ENCODE measurements at regions not wholly inside any gene's neighbourhood (a gene's known extent, or its start where the extent isn't known, plus 50 kb on each side); places are given as distances from the start of the nearest gene placed in this dataset.

- DNase-seq (ENCODE audit: extremely low spot score) = no peak
- H3K4me1 ChIP-seq (ENCODE audit: insufficient read depth) = no peaks in the 10 kb centered on the region
Measured at GRCh38 chr6:14936861-14937260, 309.0 kb upstream of the JARID2 start.

GRCh38 chr6:14943116-14943515 is 302.8 kb upstream of the JARID2 start:
- Histone ChIP-seq H3K36me3 (ENCODE audit: insufficient read depth) (no peaks in the 10 kb centered on the region), H3K27ac (ENCODE audit: low read depth) (no peak overlapping the region), H3K4me1 (ENCODE audit: insufficient read depth) (no peaks in the 10 kb centered on the region), H3K4me3 (ENCODE audit: low read depth, low read length) (no peak overlapping the region)
- WGBS = 93% methylated on average over 3 of the region's 3 CpGs
- no peak for DNase-seq (ENCODE audit: extremely low spot score)

More at GRCh38 chr6:14936861-14937260, 309.0 kb upstream of the JARID2 start:
- WGBS = 90% methylated on average over 2 of the region's 2 CpGs
- no peak overlapping the region for H3K4me3 ChIP-seq (ENCODE audit: low read depth, low read length)
- H3K27ac ChIP-seq (ENCODE audit: low read depth) = no peak overlapping the region
- H3K36me3 ChIP-seq (ENCODE audit: insufficient read depth) = no peaks in the 10 kb centered on the region

DNA sequence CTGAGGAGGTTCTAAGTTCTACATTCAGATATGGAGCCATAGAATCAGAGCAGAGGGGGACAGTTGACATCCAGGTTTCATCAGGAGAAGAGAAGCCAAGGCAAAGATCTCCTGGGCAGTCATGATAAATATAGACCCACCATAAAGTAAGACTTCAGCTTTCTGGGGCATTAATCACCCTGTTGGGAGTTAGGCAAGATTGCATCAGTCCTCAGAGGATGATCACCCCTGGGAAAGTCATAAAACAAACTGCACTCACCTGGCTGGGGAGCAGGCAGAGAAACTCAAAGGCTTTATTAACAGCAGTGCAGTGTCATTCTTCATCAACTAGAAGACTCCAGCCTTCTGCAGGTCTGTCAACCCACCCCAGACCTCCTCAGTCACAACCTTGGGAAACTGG is 301.3 kb upstream of the JARID2 start:
- H3K27ac ChIP-seq (ENCODE audit: low read depth) = no peak overlapping the region
- no peak for DNase-seq (ENCODE audit: extremely low spot score)
- H3K4me3 ChIP-seq (ENCODE audit: low read depth, low read length) = no peak overlapping the region

DNA sequence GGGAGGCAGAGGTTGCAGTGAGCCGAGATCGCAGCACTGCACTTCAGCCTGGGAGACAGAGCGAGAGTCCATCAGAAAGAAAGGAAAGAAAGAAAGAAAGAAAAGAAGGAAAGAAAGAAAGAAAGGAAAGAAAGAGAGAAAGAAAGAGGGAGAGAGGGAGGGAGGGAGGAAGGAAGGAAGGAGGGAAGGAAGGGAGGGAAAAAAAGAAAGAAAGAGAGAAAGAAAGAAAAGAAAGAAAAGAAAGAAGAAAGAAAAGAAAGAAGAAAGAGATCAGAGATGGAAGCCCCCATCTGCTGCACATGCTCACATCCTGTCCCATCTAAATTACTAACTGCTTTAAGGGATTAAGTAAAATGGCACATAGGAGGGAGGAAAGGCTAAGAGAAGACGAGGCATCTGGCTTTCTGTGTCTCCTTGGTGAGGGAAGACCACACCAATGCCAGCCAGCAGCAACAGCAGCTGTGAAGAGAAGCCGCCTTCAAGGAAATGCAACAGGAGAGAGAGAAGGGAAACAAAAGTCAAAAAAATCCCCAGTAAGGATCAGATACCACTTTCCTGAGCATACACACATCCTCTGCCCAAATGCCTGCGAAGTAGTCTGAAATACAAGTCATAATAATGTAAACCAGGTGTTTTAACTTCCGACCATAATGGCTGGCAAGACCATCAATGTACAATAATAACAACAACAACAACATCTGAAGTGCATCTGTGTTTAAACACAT is 300.2 kb upstream of the JARID2 start:
- no peaks in the 10 kb centered on the region for H3K36me3 ChIP-seq (ENCODE audit: insufficient read depth)
- no peak overlapping the region for H3K27ac ChIP-seq (ENCODE audit: low read depth)
- H3K4me1 ChIP-seq (ENCODE audit: insufficient read depth) = no peaks in the 10 kb centered on the region
- DNase-seq (ENCODE audit: extremely low spot score) = no peak
- 80% methylated on average over 7 of the region's 7 CpGs for WGBS
- no peak overlapping the region for H3K4me3 ChIP-seq (ENCODE audit: low read depth, low read length)

More for the DNA sequence above, 301.3 kb upstream of the JARID2 start:
- H3K4me1 ChIP-seq (ENCODE audit: insufficient read depth) = no peaks in the 10 kb centered on the region
- no peaks in the 10 kb centered on the region for H3K36me3 ChIP-seq (ENCODE audit: insufficient read depth)

GRCh38 chr6:14946753-14947152 is 299.1 kb upstream of the JARID2 start:
- 92% methylated on average over 4 of the region's 4 CpGs for WGBS

GRCh38 chr6:14948586-14949245 is 297.2 kb upstream of the JARID2 start:
- H3K36me3 ChIP-seq (ENCODE audit: insufficient read depth) = no peaks in the 10 kb centered on the region
- H3K4me3 ChIP-seq (ENCODE audit: low read depth, low read length) = no peak overlapping the region
- no peak for DNase-seq (ENCODE audit: extremely low spot score)
- no peaks in the 10 kb centered on the region for H3K4me1 ChIP-seq (ENCODE audit: insufficient read depth)
- H3K27ac ChIP-seq (ENCODE audit: low read depth) = no peak overlapping the region
- WGBS = 85% methylated on average over 7 of the region's 7 CpGs

More at GRCh38 chr6:14946753-14947152, 299.1 kb upstream of the JARID2 start:
- DNase-seq (ENCODE audit: extremely low spot score) = no peak
- Histone ChIP-seq H3K36me3 (ENCODE audit: insufficient read depth) (no peaks in the 10 kb centered on the region), H3K4me1 (ENCODE audit: insufficient read depth) (no peaks in the 10 kb centered on the region), H3K27ac (ENCODE audit: low read depth) (no peak overlapping the region), H3K4me3 (ENCODE audit: low read depth, low read length) (no peak overlapping the region)

GRCh38 chr6:14950103-14950969 is 295.5 kb upstream of the JARID2 start:
- Histone ChIP-seq H3K4me3 (ENCODE audit: low read depth, low read length) (no peak overlapping the region), H3K36me3 (ENCODE audit: insufficient read depth) (no peaks in the 10 kb centered on the region), H3K4me1 (ENCODE audit: insufficient read depth) (no peaks in the 10 kb centered on the region), H3K27ac (ENCODE audit: low read depth) (no peak overlapping the region)
- no peak for DNase-seq (ENCODE audit: extremely low spot score)
- 87% methylated on average over 4 of the region's 4 CpGs for WGBS

- no peaks in the 10 kb centered on the region for H3K4me1 ChIP-seq (ENCODE audit: insufficient read depth)
- no peaks in the 10 kb centered on the region for H3K36me3 ChIP-seq (ENCODE audit: insufficient read depth)
- H3K4me3 ChIP-seq (ENCODE audit: low read depth, low read length) = no peak overlapping the region
- no peak overlapping the region for H3K27ac ChIP-seq (ENCODE audit: low read depth)
- 77% methylated on average over 2 of the region's 2 CpGs for WGBS
- DNase-seq (ENCODE audit: extremely low spot score) = no peak
Measured at GRCh38 chr6:14950970-14951276, 294.9 kb upstream of the JARID2 start.

DNA sequence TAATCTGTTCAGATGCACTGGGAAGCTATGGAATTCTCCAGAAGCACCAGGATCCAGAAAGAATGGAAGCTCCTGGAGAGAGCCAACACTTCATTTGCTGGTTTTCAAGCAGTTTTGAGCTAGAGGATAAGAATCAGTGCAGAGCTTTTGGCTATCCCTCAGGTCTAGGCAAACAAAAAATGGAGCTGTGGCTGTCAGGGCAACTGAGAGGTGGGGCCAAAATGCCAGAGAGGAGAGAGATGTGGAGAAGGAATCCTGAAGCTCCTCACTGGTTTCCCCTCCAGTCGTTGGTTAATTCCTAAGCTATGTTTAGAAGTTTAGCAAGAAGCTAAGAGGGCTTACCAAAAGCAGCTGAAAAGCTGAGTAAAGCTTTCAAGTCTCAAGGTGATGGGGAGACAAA is 294.2 kb upstream of the JARID2 start:
- Histone ChIP-seq H3K27ac (ENCODE audit: low read depth) (no peak overlapping the region), H3K4me1 (ENCODE audit: insufficient read depth) (no peaks in the 10 kb centered on the region), H3K4me3 (ENCODE audit: low read depth, low read length) (no peak overlapping the region), H3K36me3 (ENCODE audit: insufficient read depth) (no peaks in the 10 kb centered on the region)
- no peak for DNase-seq (ENCODE audit: extremely low spot score)
- WGBS = 27% methylated on average over 1 of the region's 1 CpG

DNA sequence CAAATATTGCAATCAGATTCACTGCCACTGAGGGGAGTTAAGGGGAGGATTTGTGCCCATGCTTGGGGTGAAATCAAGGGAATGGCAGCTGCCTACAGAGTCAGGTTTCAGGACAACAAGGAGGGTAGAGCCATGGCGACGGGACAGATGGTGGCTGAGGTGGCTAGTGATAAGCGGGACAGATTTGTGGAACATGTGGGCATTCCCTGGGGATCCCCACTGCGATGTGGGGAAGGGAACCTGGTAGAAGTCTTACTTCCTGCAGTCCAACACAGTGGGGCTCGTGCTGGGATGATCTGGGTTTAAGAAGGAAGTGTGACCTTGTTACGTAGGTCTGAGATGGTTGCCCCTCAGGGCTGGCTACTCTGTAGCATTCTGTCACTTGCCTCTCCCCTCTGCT is 292.0 kb upstream of the JARID2 start:
- no peak for DNase-seq (ENCODE audit: extremely low spot score)
- H3K4me1 ChIP-seq (ENCODE audit: insufficient read depth) = no peaks in the 10 kb centered on the region
- H3K4me3 ChIP-seq (ENCODE audit: low read depth, low read length) = no peak overlapping the region
- WGBS = 94% methylated on average over 6 of the region's 6 CpGs
- H3K36me3 ChIP-seq (ENCODE audit: insufficient read depth) = no peaks in the 10 kb centered on the region
- no peak overlapping the region for H3K27ac ChIP-seq (ENCODE audit: low read depth)

GRCh38 chr6:14957355-14958059 is 288.4 kb upstream of the JARID2 start:
- no peaks in the 10 kb centered on the region for H3K4me1 ChIP-seq (ENCODE audit: insufficient read depth)
- H3K4me3 ChIP-seq (ENCODE audit: low read depth, low read length) = no peak overlapping the region
- 89% methylated on average over 7 of the region's 7 CpGs for WGBS
- no peaks in the 10 kb centered on the region for H3K36me3 ChIP-seq (ENCODE audit: insufficient read depth)
- no peak for DNase-seq (ENCODE audit: extremely low spot score)
- no peak overlapping the region for H3K27ac ChIP-seq (ENCODE audit: low read depth)

DNA sequence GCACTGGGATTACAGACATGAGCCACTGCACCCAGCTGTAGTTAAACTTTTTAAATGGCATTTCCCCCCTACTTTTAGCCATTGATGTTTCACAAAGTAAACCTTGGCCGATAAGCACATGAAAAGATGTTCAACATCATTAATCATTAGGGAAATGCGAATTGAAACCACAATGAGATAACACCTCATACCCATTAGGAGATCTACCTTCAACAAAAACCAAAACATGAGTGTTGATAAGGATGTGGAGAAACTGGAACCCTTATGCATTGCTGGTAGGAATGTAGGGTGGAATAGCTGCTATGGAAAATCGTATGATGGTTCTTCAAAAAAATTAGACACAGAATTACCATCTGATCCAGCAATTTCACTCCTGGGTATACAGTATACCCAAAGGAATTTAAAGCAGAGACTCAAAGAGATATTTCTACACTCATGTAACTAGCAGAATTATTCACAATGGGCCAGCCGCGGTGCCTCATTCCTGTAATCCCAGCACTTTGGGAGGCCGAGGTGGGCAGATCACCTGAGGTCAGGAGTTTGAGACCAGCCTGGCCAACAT is 286.5 kb upstream of the JARID2 start:
- H3K36me3 ChIP-seq (ENCODE audit: insufficient read depth) = no peaks in the 10 kb centered on the region
- DNase-seq (ENCODE audit: extremely low spot score) = no peak
- H3K4me1 ChIP-seq (ENCODE audit: insufficient read depth) = no peaks in the 10 kb centered on the region
- H3K27ac ChIP-seq (ENCODE audit: low read depth) = no peak overlapping the region
- 92% methylated on average over 6 of the region's 6 CpGs for WGBS
- H3K4me3 ChIP-seq (ENCODE audit: low read depth, low read length) = no peak overlapping the region

DNA sequence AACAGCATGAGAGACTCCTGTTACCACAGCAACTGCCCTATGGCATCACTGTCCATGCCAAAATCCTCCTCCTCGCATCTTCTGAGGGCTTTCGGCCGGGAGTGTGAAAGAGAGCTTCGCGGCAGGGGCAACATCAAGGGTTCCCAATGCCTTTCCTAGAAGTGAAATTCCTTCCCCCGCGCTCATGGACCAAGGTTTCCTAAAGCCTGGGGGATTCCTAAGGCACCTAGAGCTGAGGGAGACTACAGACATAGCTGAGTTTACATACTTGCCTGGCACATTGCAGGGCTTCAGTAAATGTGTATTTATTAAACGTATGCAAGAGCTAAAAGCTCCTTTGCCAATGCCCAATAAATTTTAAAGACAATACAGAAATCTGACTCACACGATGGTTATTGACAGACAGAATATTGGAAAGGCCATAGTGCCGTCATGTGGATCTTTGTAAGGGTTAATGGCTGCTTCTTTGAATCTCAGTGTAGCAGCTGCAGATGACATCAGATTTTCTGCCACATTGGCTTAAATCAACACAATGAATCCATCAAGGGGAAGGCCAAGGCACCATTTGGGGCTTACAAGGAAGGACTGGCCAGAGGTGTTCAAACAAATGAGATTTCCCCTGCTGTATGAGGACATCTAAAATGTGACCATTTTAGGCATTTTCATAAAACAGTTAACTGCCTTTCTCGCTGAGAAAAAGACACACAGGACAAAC is 281.2 kb upstream of the JARID2 start:
- DNase-seq (ENCODE audit: extremely low spot score) = no peak
- 74% methylated on average over 11 of the region's 11 CpGs for WGBS
- H3K4me3 ChIP-seq (ENCODE audit: low read depth, low read length) = no peak overlapping the region
- no peak overlapping the region for H3K27ac ChIP-seq (ENCODE audit: low read depth)
- no peaks in the 10 kb centered on the region for H3K36me3 ChIP-seq (ENCODE audit: insufficient read depth)
- no peaks in the 10 kb centered on the region for H3K4me1 ChIP-seq (ENCODE audit: insufficient read depth)

All from urinary bladder (tissue), 3 donors.